Tibial nerve (tissue), 3 donors: ENCODE measurements at regions not wholly inside any gene's neighbourhood (a gene's known extent, or its start where the extent isn't known, plus 50 kb on each side); places are given as distances from the start of the nearest gene placed in this dataset.

Source experiments
- CTCF ChIP-seq, 5 experiments: fragments of 200-600 bp in 3 of 5; fragments of 450-650 bp in 2 of 5; sonication (generic) in 3 of 5; IDR thresholded peaks; one replicate each; pipeline ENCODE4 v1.5.1; 2016 to 2019; ENCODE audit warnings: antibody characterized with exemption in 5 of 5, mild to moderate bottlenecking in 3 of 5, moderate library complexity in 2 of 5
- POLR2A ChIP-seq, 2 donors: fragments of 450-650 bp; IDR thresholded peaks; one replicate each; pipeline ENCODE4 v1.6.1; 2017; ENCODE audit warnings: antibody characterized with exemption in 2 of 2, mild to moderate bottlenecking in 2 of 2, moderate library complexity in 2 of 2

GRCh38 chr9:1952001-1952400 is 63.1 kb upstream of the SMARCA2 start:
- TF ChIP-seq CTCF (IDR thresholded peaks at IDR 0.05) (no peak), POLR2A (IDR thresholded peaks at IDR 0.05) (no peak)
